IPS-11a (cell line): ENCODE measurements at regions not wholly inside any gene's neighbourhood (a gene's known extent, or its start where the extent isn't known, plus 50 kb on each side); places are given as distances from the start of the nearest gene placed in this dataset.

Experiments
- H3K4me3 ChIP-seq: one replicate; pipeline ENCODE4 v1.5.1; 2013; ENCODE audit warnings: low read depth, low read length, control low read depth

DNA sequence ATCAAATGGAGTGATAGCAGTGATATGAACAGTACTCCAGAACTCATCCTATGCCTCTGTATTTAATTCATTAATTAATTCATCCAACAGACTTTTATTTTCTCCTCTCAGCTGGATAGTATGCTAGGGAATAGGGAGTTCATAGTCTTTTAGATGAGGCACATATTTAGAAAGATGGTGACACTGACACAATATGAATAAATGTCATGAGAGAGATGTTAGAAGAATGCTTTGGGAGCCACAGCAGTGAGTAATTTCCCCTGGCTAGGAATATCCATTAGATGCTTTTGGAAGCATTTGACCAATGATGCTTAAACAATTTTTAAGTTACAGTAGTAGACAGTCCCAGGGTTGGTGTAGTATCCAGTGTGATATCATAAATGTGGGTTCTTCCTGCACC, 428.7 kb upstream of the SGCD start:
- H3K4me3 ChIP-seq = no peak overlapping the region

DNA sequence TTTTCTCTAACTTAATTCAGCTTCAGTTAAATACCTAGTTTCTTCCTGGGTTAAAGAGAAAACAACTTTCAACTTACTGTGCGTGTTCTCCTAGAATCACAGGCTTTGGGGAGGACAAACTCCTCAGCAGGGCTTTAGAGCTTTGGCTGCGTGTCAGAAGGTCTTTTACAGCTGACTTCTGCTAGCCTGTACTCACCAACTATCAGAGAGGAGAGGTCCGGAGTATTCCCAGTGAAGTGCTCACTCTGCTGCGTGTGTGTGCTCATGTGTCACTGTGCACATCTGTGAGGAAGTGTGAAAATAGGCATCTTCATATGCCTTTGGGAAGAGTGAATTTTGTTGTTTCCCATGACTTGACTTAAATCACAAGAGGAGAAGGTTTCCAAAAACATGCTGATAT, 423.2 kb upstream of the SGCD start:
- no peak overlapping the region for H3K4me3 ChIP-seq

DNA sequence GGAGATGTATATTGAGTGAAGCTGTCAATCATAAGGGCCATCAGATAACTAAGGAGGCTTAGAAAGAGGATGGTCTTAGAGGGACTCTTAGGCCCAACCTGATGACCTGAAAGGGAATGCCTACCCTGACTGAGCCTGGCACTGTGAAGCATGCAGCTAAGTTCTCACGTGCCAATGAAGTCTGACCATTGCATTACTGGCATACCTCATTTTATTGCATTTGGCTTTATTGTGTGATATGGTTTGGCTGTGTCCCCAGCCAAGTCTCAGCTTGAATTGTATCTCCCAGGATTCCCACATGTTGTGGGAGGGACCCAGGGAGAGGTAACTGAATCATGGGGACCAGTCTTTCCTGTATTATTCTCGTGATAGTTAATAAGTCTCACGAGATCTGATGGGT, 421.6 kb upstream of the SGCD start:
- no peak overlapping the region for H3K4me3 ChIP-seq

DNA sequence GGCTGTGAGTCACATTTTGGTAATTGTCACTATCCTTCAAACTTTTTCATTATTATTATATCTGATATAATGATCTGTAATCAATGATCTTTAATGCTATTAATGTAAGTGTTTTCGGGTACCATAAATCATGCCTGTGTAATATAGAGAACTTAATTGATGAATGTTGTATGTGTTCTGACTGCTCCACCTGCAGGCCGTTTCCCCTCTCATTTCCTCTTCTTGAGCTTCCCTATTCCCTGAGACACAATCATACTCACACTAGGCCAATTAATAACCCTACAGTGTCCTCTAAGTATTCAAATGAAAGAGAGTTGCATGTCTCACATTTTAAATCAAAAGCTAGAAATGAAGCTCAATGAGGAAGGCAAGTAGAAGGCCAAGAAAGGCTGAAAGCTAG, 420.9 kb upstream of the SGCD start:
- no peak overlapping the region for H3K4me3 ChIP-seq

DNA sequence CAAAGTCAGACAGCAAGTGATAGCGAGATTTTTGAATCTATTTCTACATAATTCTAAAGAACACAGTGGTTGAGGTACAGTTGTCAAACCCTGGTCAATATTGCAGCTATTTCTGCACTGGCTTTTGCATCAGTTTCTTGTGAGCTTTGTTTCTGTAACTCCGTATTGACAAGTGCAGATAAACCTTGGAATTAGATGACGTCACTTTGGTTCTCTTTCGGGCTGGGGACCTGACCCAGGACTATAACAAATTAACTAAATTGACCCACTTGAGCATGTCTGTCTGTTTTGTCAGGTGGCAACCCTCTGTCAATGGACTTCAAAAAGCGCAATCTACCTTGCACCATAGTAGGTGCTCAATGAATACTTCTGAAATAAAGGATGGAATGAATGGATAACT, 418.4 kb upstream of the SGCD start:
- H3K4me3 ChIP-seq = no peak overlapping the region

DNA sequence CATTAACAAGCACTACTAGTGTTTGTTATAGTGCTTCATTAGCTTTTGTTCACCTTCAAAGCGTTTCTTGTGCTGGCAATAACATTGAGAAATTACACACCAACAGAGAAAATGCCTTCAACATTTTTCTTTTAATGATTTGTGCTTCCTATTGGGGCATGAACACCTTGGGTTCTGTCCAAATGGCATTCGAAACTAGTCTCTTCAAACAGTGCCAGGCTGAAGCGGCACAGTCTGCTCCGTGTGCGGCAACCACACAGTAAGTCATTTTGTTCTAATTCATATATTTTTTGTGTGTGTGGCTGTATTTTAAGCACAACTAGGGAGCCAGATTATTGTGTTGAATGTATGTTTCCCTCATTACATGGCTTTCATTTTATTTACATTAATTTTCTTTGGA, 414.7 kb upstream of the SGCD start:
- H3K4me3 ChIP-seq = no peak overlapping the region

DNA sequence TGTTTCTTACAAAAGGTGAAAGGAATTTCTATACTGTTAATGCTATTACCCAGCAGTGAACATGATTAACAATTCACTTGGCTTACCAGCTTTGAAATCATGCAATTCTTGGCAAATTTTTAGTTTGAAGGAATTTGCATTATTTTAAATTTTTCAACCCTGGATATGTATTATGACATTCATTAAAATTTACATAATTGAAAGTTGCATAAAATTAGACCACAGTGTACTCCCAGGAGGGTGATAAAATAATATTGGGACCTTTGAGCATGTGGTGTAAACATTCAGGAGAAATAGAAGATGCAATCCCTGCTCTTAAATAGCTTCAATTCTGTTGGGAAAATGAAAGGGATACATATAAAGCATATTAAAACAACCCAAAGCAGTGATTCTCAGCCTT, 412.2 kb upstream of the SGCD start:
- H3K4me3 ChIP-seq = no peak overlapping the region

DNA sequence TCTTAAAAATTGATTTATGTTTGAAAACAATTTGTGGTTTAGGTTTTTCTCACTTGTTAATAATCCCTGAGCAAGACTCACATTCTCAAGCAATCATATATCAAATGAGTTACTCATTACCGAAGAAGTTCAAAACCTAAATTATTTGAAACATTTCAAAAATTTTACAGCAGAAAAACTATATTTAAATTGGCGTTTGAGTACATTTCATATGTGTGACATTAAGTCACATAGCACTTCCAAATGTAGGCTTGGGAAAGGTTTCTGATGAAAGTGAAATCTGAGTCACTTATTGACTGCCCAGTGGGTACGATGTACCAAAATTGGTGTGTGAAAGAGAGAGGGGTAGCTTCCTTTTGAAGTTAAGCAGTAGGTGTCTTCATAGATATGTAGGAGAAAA, 411.4 kb upstream of the SGCD start:
- H3K4me3 ChIP-seq = no peak overlapping the region

DNA sequence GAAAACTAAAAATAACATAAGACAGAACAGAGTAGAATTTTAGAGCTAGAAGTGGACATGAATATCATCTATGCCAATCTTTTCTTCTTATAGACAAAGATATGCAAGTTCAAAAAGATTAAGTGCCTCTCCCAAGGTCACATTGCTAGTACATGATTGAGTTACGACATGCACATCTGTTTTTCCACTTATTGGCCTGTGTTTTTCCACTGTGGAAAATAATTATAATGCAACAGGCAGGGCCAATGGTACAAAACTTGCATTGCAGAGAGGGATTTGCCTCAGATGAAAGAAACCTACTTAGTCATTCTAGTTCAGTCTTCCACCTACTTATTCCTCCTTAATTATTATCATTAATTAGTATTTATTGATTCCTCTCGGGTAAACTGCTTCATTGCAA, 407.8 kb upstream of the SGCD start:
- no peak overlapping the region for H3K4me3 ChIP-seq

DNA sequence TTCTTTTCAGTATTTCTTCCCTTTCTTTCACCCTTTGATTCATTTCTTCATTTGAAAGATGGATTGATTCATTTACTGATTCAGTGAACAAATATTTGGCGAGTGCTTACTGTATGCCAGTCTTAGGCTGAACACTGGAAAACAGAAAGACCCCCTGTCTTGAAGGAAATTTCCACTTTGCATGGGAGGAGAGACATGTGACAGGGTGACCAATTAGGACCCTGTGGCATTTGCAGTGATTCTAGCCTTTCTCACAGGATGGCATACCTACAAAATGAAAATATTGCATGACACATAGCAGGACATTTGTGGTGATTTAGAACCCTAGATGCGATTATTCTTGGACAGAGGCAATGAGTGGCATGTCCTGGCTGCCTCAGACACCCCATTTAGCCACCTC, 407.2 kb upstream of the SGCD start:
- no peak overlapping the region for H3K4me3 ChIP-seq

DNA sequence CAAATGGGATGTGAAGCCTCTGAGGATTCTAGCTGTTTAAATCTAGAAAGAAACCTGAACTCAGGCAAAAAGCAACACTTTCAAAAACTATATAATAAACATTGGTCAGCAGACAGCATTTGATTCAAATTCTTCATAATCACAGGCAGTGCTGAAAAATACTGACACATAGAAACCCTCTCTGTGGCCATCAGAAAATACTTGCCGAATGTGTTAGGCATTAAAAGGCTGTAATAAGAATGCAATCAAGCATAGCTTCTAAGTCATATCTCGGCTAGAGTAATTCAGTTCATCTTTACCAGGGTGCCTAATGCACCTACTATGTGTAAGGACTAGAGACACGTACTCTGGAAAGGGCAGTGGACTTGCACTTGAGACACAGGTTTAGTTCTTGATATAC, 405.3 kb upstream of the SGCD start:
- H3K4me3 ChIP-seq = no peak overlapping the region

DNA sequence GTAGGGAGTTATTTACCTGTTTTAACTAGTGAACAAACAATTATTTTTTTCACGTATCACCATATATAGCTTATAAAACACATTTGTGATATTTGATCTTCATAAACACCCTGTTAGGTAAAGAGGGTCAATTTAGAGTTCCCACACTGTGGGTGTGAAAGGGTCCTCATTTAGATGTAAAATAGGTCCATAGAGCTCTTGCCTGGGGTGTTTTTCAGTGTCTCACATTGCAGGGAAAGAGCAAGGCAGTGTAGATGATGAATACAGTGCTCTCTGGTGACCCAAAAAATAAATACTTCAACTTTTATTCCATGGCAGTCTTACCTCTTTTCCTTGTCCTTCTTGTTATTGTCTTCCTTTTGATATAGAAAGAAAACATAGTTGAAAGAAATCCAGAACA, 403.2 kb upstream of the SGCD start:
- H3K4me3 ChIP-seq = no peak overlapping the region

DNA sequence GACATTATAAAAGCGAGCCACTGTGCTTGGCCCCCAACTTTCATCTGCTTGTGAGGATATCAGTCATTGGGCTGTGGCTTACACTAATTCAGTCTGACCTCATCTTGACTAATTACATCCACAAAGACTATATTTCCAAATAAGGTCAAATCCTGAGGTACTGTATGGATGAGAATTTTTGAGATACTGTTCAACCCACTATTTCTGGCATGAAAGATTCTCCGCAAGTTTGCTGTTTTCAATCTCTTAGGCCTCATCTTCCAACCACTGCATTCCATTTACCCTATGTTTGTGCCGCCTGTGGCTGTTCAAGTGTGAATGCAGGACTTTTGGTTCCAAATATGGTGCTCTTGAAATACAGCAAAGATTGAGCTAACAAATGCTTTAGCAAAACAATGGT, 400.9 kb upstream of the SGCD start:
- no peak overlapping the region for H3K4me3 ChIP-seq

DNA sequence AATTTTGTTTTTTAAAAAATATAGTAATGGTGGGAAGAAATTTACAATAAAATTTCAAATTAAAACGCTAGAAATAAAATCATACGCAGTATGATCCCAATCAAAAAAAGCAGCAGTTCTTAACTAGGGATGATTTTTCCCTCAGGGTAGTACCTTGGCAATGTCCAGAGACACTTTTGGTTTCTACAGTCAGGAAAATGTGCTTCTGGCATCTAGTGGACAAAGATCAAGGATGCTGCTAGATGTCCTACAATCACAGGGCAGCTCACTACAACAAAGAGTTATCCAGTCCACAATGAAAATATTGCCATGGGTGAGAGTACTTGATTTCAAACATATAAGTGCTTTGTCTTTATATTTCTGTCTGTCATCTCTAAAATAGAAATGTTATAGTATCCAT, 400.2 kb upstream of the SGCD start:
- H3K4me3 ChIP-seq = no peak overlapping the region

DNA sequence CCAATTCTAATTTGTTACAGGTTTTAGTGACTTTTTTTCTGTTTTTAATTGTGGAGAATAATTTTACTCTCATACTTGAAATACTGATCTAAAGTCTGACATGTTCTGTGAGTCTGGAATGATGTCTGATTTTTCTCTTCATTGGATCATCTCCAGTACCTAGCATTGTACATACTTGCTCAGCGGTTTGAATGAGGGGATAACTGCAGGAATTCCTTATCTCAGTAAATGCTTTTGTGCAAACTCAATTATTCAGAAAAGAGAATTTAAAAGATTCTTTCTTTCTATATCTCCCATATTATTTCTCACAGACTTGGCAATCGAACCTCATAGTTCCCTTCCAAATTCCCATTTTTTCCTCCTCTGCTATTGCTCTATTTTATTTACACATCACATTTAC, 397.9 kb upstream of the SGCD start:
- H3K4me3 ChIP-seq = no peak overlapping the region

DNA sequence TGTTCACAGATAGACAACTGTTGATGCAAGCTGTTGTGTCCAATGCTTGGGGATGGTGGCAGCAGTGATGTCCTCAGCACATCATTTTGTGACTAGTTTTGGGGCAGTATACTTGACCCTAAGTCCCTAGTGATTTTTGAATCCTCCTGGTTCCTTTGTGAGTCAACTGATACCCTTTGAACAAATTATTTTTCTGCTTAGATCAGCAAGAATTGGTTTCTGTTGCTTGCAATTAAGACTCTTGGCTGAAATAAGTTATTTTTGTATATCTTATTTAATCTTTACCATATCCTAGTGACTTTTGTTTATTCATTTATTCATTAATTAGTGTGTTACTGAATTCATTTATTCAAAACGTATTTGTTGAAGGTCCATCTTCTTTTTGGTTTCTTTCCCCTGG, 392.0 kb upstream of the SGCD start:
- no peak overlapping the region for H3K4me3 ChIP-seq

DNA sequence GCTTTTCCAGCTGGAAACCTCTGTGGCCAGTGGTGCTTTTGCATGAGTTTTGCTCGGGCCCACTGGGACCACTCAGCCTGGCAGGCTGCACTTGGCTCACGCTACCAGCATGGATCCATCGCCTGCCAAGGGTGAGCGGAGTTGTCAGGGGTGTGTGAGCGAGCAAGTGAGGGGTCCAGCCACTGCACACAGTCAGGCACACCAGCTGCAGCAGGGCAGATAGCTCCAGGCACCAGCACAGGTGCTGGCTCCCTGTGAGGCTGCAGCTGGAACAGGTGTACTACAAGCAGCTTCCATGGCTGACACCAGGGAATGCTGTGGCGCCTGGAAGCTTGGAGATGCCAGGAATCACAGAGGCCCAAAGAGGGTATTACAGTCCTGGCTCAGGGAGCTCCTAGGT, 391.2 kb upstream of the SGCD start:
- H3K4me3 ChIP-seq = no peak overlapping the region

DNA sequence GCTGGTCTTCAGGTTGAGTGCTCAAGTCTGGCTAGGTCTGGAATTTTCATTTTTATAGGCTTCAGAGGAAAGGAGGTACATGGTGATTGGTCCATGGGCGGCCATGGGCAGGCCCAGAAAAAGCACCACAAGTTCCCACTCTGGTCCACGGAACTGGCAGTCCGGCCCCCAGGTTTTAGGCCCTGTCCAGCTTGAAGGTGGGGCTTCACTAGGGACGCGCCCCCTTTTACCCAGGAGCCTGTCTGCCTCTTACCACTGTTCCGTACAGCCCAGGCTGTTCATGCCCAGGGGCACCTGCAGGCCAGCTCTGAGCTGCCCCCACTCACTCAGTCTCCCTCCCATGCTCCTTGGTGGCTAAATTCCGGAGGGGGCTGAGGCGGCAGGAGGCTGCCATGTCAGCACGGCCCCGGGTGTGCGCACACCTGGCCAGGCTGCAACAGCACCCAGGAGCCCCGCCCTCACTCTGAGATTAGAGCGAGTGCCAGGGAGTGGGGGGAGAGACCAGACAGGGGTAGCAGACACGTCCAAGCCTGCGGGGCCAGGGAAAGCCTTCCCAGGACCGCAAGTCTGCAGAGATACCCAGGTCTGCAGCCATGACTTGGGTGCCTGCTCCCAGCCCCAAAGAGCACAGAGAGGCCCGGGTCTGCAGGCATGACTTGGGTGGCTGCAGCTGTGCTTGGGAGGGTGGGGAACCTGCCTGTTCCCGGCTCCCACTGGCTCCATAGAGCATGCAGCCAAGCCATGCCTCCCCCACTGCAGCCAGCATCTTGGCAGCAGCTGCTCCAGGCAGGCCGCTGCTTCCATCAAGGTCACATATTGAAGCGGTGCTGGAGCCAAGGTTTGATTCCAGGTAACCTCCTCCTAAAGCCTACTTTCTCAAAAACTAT, 390.2 kb upstream of the SGCD start:
- no peak overlapping the region for H3K4me3 ChIP-seq

DNA sequence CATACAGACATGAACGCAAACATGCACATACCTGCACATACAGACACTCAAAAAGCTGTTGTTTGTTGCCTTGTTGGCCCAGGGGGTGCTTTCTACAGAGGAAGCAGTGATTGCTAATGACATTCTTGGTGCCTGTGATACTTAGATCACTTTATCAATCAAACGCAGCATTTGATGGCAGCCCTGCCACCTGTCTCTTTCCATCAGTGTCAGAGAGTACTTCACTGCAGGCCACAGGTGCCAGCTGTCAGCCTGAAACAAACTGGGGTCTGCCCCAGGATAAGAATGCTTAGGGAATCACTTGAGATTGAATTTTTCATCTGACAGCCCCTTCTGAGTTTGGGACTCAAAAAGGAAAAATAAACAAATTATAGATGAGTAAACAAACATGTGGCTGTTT, 388.9 kb upstream of the SGCD start:
- no peak overlapping the region for H3K4me3 ChIP-seq

DNA sequence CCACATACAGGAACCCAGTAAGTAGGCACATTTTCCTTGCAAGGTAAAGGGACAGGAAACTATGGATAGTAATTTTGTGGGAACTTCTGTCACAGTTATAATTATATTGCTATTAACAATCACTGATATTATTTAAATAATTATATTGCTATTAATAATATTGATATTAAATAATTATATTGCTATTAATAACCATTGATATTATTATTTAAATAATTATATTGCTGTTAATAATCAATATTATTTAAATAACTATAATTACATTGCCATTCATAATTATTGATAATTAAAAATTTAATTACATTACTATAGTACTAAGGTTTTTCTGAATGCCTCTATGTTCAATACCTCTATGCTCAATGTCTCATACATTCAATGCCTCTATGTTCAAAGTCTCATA, 385.6 kb upstream of the SGCD start:
- H3K4me3 ChIP-seq = no peak overlapping the region

DNA sequence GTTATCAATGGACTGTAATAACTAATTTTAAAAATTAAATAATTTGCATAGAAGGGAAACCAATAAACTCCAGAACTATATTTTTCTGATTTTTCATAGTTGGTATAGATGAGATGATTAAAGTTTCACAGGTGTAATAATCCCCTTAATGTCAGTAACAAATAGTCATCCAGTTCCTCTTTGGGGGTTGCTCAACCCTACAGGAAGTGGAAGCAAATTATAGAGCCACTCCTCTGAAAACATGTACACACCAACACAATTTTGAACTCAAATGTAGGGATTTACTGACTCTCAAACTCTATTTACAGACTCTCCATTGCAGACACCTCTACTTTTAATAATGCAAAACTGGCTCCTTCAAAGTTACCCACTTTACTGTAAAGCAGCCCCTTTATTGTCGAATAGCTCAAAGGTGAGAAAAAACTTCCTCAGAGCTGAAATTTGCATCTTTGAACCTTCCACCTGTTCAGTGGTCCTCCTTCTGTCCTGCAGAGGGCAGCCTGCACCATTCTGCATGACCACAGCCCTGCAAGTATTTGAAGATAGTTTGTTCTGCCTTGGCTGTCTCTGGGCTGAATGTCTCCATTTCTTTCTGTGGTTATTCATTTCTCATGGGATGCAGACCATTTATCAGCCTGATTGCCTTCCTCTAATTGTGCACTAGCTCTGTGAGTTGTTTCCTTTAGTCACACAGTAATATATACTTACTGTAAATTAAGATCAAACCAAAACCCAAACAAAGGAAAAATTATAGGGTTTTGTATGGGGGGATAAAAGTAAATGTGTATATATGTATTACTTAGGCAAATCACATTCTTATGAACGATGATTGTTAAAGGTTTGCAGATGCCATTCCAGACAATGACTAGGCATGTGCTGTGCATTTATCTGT, 383.2 kb upstream of the SGCD start:
- H3K4me3 ChIP-seq = no peak overlapping the region

DNA sequence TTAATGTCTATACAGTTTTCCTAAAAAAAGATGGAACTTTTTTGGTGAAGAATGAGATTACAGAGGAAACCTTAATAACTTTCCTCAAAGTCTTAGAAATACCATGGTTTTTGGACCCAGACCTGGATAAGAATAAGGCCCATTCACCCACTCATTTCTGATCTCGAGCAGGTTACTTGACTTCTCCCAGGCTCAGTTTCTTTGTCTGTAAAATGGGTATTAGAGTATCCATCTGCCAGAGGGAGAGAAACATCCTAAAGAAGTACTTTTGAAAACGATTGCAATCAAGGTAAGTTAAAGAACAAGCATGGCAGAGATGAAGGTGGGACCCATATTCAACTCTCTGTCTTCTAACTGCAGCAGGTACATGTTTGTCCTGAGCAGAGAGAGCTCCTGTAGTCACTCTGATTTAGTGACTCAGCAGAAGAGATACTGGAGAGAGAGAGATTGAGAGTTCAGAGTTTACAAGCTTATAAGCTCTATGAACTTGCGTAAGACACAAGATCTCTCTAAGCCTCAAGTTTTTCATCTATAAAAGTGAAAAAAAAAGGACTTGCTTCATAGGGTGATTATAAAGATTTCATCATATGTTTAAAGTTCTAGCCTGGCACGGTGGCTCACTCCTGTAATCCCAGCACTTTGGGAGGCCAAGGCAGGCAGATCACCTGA, 379.4 kb upstream of the SGCD start:
- no peak overlapping the region for H3K4me3 ChIP-seq
